NCI-H526 treated with DMSO at 0.1 percent for 48 hours (cell line): ENCODE measurements at regions not wholly inside any gene's neighbourhood (a gene's known extent, or its start where the extent isn't known, plus 50 kb on each side); places are given as distances from the start of the nearest gene placed in this dataset.

ENCODE experiments used
- DNase-seq: peaks from one replicate; lab custom pipeline; 2025; lab: John Stamatoyannopoulos, UW

DNA sequence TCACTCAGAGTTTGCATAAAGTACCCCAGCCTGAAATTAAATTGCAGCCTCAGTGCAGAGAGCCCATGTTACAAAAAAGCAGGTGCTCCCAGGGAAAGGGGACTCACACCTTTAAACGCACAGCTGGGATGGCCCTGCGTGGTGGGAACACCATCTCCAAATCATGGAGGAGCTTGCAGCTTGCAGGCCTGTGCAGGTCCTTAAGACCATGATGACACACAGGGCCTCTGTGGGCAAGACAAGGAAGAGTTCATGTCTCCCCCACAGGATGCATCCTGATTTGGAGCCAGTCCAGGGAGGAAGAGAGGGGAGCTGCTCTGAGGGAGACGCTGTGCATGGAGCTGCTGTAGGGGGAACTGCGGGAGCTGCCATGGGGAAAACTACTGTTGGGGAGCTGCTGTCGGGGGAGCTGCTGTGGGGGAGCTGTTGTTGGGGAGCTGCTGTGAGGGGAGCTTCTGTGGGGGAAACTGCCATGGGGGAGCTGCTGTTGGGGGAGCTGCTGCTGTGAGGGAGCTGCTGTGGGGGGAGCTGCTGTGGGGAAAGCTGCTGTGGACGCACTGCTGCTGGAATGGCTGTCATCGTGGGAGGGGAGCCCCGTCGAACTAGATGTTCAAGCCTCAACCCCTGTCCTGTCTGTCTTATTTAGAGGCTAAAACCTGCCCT, 113.9 kb downstream of the MATN1 start:
- no peak for DNase-seq

DNA sequence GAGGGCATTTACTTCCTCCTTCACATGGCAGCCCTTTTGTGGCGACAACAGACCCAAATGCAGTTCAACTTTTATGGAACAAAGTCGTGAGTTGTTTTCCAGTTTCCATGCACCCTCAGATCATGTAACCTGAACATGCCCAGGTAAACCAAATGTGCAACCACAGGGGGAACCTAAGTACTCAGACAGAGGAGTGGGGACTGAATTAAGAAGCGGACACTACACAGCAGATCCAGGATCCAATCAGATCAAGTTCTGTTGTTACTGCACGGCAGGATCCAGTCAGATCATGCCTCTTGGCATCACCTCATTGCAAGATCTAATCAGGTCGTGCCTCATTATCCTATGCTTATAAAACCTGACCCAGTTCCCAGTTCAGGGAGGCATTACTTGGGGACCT, 115.7 kb downstream of the MATN1 start:
- DNase-seq, result no peak

DNA sequence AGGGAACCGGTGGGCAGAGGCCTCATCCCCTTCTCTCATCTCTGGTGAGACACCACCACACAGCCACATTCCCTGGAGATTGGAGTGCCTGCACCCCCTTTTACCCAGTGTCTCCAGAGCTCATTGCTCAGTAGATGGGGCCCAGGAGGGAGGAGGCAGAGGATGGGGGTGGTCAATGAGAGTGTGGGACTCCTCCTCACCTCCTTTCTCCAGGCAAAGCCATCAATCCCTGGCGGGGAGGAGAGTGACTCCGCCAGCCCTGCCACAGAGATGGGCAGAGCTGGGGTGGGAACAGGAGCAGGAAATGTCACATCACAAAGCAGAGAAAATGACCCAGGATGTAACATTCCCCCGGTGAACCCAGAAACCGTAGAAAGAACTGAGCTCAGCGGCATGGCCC, 117.2 kb downstream of the MATN1 start:
- no peak for DNase-seq

DNA sequence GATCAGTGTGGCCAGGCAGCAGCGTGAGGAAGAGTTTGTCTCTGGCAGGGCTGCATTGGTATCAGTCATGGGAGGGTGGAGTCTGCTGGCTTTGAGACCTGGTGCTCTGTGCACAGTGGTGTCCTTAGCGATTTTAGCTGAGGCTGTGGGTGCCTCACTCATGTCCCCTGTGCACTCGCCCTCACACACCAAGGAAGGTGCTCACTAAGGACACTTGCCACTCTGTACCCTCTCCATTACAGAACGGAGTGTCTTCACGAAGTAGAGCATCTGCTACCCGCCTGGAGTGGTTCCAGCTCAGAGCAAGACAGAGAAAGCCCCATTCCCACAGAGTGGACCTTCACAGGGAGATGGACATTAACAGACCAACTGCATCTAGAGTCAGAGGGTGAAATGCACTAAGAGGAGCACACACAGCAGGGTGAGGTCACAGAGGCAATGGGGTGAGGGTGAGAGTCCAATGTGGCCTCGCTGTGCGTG, 117.9 kb downstream of the MATN1 start:
- no peak for DNase-seq

DNA sequence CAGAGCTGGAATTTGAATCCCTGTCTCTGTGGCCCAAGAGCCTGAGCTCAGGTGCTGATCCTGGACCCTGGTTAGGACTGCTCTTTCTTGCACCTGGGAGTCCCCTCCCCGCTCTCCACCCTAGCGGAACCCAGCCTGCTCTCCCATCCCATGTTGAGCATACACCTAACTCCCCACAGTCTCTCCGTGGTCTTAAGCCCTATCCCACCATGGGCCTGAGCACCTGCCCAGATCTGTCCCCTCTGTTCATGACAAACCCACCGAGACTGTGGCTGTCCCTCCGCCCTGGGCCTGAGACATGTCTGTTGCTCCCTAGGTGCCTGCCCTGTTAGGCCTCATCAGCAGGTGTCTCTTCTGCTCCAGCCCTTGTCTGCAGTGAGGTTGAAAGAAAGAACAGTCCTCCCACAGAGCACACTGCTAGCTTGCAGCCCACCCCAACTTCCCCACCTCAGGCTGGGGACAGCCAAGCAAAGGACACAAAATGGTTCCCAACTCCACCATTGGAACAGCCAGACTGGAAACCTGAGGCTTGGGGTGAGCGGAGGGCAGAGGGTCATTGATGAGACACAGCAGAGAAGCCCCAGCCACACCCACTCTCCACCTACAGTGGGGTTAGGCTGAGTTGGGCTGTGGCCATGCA, 118.5 kb downstream of the MATN1 start:
- DNase-seq, result no peak

DNA sequence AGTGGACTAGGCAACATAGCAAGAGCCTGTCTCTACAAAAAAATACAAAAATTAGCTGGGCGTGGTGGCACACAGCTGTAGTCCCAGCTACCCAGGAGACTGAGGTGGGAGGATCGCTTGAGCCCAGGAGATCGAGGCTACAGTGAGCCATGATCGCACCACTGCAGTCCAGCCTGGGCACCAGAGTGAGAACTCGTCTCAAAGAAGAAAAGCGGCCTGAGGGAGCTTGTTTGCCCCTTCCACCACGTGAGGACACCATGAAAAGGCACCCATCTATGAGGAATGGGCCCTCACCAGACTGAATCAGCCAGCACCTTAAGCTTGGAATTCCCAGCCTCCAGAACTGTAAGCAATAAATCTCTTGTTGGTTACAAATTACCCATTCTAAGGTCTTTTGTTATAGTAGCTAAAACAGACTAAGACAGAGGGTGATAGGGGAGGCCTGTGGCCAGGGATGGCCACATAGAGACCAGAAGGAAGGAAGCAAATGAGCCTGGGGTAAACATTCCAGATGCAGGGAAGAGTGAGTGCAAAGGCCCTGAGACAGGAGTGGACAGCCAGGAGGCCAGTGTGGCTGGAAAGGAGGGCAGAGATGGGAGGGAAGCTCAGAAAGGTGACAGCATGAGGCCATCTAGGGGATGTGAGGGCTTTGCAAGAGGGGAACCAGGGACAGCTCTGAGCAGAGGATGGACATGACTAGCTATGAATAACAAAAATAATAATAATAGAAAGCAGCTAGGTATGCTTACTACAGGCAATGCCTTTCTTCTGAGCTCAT, 120.1 kb downstream of the MATN1 start:
- DNase-seq, result no peak

DNA sequence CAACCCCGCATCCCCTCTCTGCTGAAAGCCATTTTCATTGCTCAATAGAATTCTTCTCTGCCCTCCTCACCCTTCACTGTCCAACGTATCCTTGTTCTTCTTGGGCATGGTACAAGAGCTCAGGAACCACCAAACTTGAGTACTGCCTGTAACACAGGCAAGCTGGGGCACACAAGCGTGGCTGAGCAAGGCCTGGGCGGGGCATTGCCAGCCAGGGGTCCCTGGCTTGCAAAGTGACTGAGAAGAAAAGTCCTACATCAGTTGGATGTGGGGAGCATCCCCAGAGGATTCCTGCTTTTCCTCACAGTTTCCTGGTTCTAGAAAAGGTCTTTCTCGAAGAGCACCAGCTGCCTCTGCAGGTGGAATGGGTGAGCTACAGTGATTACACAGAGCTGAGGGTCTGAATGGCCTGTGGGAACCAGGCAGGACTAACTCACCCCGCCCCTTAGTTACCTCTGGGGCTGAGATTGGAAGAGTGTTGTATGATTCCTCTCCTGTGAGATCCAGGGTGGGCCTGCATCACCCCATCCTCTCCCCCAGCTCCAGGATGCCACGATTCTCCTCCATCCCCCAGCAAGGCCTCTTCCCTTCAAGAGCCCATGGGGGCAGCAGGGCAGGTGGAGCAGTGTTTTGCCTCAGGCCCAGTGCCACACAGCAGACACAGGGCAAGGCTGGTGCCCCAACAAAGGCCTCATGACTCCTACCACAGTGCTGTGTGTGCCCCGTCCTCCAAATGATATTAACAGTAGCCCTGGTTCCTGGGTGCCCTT, 121.9 kb downstream of the MATN1 start:
- no peak for DNase-seq

DNA sequence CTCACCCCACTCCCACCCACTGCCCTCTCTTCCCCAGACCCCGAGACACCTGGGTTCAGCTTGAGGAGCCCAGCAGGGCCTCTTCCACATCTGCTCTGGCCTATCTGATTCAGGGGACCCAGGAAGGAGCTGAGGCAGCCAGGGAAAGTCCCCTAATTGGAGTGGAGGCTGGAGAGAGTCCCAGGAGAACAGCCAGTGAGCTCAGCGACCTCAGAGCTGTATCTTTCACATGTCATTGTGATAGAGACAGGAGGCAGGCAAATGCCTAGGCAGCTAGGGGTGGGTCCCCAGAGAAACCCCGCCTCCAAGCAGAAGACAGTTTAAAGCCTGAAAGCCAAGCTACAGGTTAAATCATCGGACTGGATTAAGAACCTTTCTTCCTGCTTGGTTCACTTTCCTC, 122.7 kb downstream of the MATN1 start:
- DNase-seq, result no peak

DNA sequence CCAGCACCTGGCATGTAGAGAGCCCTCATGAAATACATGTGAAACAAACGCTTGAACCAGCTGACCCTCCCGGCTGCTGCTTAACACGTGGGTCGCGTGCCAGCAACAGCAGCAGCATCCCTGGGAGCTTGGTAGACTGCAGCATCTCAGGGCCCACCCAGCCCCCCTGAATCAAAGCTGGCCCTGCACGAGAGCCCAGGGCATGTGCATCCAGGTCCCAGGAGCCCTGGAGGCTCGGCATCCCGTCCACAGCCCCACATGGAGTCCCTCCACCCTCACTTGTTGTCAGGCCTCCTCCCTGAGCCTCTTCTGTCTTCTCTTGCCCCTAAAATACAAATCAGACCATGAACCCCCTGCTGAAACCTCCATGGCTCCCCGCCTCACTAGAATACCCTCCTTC, 123.1 kb downstream of the MATN1 start:
- DNase-seq, result no peak

DNA sequence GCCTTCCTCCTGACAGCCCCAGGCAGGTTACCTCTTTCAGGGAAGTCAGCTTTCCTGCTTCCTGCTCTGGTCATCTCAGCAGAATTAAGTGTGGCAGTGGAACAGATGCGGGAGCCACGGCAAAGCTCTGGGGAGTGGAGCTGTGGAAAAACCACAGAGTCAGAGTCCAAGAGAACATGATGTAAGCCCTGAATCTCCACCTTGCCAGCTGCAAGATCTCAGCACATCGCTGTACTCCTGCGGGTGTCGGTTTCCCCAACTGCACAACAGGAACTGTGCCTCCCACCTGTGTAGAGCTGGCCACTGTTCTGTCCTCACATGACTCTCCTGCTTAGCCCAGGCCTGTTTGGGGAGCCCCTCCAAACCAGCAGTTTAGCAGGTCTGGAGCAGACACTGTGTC, 123.7 kb downstream of the MATN1 start:
- no peak for DNase-seq

DNA sequence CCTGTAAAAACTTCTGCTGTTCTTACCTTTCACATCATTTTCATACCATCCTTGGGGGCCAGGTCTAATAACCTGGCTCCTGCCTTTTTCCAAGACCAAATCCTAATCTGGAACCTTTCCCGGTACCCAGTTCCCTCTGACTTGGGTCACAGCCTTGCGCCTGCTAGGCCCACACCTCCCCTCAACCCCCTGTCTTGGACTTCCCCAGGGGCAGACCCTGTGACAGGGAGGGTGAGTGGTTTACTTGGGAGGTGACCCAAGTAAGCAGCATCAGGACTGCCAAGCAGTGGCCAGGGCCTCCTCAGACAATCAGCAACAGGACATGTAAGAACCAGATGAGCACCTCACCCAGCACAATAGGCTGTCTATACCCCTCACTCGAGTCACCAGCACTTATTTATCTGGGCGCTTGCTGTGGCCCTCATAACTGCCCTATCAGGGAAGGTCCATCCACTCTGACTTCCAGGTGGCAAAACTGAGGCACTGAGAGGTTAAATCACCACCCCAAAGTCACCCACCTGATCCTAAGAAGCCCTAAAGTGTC, 124.7 kb downstream of the MATN1 start:
- DNase-seq, result no peak

DNA sequence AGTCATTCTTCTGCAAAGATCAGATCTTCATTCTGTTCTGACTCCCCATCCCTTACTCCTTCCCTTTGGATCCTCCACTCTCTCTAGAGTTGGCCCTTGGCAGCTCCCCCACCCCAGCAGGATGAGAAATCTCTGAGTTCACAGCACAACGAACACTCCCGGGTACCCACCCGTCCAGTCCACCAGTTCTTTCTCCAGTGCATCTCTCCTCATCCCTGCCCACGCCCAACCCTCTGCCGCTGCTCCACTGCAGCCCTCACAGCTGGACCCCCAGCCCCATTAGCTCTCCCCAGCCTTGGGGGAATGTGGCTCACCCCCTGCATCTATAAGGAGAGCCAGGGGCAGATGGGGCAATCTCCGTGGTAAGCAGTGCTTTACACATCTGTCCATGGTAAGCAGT, 125.7 kb downstream of the MATN1 start:
- no peak for DNase-seq

DNA sequence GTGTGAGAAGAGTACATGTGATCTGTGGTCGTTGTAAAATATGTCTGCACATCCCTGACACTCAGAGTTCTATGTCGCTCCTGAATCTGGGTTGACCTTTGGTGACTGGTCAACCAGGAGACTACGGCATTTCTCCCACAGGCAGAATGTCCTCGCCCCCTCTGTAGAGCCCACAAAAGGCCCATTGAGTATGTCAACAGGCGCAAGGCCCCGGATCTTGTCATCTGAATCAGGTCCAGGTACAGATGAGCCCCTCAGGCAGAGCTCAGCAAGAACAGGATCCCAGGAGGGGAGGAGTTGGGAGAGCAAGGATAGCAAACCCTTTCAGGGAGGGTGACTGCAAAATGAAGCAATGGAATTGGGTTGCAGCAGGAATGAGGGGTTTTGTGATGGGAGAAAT, 126.5 kb downstream of the MATN1 start:
- no peak for DNase-seq

DNA sequence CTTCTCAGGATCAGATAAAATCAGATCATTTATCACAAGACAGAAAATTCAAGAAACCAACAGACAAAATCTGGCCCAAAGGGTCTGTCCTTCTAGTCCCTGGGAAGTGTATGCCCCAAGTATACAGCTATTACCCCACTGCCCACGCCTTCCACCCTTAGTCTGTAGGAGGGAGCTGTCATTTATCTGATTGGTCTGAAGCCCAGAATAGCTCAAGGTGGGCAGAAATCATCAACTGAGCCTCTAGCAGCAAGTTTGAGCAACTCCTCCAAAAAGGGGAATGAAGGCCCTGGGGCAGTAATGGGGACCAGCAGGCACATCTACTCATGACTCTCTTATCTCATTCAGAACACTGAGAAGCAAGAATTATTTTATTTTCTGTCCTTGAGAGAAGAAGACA, 126.9 kb downstream of the MATN1 start:
- no peak for DNase-seq

DNA sequence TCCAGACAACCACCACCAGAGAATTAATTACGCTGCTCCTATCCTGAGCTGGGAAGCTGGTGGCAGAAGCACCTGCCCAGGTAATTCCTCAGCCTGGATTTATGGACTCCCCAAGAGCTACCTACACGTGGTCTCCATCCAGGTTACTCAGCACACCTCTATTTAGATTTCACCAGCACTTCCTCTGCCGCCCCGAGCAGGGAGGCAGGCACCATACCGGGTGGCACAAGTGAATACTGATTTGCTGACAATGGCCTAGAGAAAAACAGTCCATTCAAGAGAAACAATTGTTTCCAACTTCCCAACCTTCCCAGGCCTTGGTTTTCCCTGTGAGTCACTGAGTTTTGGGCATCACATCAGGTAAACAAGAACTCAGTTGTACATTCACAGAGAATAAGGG, 134.3 kb downstream of the MATN1 start:
- DNase-seq, result no peak

DNA sequence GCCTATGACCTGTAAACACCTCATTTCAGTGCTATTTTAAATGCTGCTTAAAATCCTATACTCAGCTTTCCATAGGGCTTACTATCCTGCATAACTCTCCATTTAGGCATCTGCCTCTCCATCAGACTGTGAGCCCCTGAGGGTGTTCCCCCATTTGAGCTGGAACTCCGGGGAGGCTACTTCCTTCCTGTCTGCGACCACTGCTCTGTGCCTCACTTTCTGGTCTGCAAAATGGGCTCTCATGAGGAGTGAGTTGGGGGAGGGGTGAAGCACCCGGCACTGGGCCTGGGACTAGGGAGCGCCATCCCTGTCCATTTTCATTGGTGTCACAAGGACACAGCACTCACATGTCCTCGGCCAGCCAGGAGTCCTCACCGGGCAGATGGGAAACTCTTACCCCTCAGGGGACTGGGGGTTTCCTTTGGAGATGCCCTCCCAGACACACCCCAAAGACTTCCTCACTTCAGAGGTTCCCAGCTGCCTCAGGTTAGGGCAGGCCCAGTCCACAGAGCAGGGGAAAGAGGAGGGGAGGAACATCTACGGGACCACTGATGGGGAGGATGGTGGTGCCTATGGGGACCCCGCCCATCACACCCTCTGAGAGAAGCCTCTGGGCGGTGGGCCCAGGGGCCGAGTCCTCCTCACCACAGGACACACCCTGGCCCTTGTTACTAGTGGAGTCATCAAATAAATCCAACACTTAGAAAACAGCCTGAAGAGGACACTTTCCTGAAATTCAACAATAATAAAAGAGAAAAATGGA, 134.9 kb downstream of the MATN1 start:
- DNase-seq, result no peak

DNA sequence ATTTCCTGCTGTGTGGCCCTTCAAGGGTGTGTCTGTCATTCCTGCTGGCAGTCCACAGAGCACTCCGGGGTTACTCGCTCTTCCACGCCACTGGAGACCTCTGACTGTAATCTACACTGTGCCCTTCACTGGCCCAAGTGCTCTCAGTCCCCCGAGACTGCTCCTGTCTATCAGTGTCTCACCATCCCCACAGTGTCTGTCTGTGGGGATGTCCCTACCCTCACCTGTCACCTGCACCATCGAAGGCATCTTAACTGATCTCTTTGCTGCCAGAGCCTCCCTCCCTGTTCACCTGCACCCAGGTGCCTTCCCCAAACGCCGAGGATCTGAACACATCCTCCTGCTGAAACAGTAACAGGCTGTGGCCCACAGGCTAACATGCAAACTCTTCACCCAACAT, 136.7 kb downstream of the MATN1 start:
- DNase-seq, result no peak

DNA sequence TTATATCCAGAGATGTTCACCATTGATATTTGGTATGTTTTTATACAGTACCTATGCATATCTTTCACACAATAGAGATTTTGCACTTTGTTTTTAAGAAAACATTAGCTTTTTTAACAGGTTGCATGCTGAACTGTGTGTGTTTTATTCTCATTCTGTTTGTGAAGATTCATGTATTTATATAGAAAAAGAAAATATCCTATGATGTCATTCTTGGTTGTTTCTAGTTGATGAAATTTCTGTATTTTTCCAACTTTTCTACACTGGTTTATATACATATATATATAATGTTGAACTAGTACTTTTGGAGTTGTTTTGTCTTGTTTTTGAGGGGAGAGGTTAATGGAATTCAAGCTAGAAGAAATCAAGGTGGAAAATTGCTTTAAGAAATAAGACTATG, 143.8 kb downstream of the MATN1 start:
- no peak for DNase-seq

DNA sequence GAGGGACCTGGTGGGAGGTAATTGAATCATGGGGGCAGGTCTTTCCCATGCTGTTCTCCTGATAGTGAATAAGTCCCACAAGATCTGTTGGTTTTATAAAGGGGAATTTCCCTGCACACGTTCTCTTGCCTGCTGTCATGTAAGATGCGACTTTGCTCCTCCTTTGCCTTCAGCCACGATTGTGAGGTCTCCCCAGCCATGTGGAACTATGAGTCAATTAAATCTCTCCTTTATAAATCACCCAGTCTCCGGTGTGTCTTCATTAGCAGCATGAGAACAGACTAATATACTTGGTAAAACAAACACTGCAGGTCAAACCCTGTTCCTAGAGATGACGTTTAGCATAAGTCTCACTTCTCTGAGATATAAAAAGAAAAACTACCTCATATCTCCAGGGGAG, 148.3 kb downstream of the MATN1 start:
- DNase-seq, result no peak

DNA sequence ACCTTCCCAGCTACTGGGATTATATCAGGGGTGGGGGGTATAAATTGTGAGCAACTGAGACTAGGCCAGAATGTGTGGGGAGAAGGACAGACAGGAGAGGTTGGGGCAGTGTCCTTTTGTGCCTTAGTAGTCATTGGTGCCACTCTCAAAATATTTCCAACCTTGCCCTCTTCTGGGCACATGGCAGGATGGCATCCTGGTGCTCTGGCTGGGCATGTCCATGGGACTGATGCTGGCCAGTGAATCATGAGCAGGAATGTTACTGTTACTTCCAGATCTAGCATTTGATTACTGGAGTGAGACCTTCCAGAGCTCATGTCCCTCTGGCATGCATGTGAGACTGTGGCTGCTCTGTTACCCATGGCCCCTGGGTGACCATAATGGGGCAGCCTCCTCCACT, 151.2 kb downstream of the MATN1 start:
- DNase-seq, result no peak

DNA sequence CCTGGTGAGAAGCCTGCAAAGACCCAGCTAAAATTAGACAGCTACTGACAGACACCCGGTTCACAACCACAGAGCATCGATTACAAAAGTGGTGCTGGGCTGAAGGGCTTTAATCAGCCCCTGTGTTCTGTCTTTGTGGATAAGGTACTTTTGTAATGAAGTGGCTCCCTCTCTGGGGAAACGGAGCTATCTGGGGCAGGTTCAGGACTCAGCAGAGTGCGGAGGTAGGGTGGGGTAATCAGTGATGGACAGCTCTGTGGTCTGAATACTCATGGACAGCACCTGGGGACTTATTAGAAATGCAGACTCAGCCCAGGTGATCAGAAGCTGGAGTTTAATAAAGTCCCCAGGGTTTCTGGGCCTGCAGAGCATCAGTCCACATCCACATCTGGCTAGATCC, 152.0 kb downstream of the MATN1 start:
- DNase-seq, result no peak

DNA sequence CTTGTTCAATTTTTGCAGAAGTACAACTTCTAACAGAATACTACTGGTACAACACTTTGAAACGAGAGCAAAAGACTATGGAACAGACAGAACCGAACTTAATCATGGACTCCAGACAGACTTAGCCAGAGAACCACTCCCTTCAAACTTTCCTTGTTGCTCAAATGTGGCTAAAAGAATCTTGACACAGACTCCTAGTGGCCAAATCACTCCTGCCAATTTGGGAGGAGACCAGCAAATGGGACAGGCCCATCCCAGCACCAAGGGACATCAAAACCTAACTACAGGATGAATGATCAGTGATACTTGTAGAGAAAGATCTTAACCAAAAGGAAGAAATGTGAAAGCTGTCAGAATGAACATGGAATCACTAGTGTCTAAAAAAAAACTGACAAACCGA, 154.0 kb downstream of the MATN1 start:
- no peak for DNase-seq
